ENCODE measurements at regions not wholly inside any gene's neighbourhood (a gene's known extent, or its start where the extent isn't known, plus 50 kb on each side); places are given as distances from the start of the nearest gene placed in this dataset.

GRCh38 chr6:19478992-19479391, 358.2 kb upstream of the ID4 start:
- DNase-seq, result no peak

GRCh38 chr6:19479551-19479950, 357.6 kb upstream of the ID4 start:
- DNase-seq, result no peak

- no peak for DNase-seq
Measured at GRCh38 chr6:19492636-19493405, 344.3 kb upstream of the ID4 start.

- DNase-seq, result no peak
Measured at GRCh38 chr6:19501737-19502245, 335.4 kb upstream of the ID4 start.

- DNase-seq, result no peak
Measured at GRCh38 chr6:19502301-19502700, 334.9 kb upstream of the ID4 start.

- DNase-seq, result no peak
Measured at GRCh38 chr6:19515939-19516338, 321.2 kb upstream of the ID4 start.

- DNase-seq, result no peak
Measured at GRCh38 chr6:19519941-19520340, 317.2 kb upstream of the ID4 start.

GRCh38 chr6:19524366-19525186, 312.6 kb upstream of the ID4 start:
- DNase-seq, result no peak

GRCh38 chr6:19525673-19526072, 311.5 kb upstream of the ID4 start:
- no peak for DNase-seq

- DNase-seq, result no peak
Measured at GRCh38 chr6:19530188-19530587, 307.0 kb upstream of the ID4 start.

GRCh38 chr6:19535351-19535750, 301.8 kb upstream of the ID4 start:
- no peak for DNase-seq

- DNase-seq, result no peak
Measured at GRCh38 chr6:19536838-19537237, 300.3 kb upstream of the ID4 start.

GRCh38 chr6:19538096-19538495, 299.1 kb upstream of the ID4 start:
- DNase-seq, result no peak

GRCh38 chr6:19547507-19547906, 289.7 kb upstream of the ID4 start:
- no peak for DNase-seq

GRCh38 chr6:19549109-19549508, 288.1 kb upstream of the ID4 start:
- no peak for DNase-seq

GRCh38 chr6:19550380-19550779, 286.8 kb upstream of the ID4 start:
- no peak for DNase-seq

- no peak for DNase-seq
Measured at GRCh38 chr6:19551611-19552010, 285.6 kb upstream of the ID4 start.

- DNase-seq, result no peak
Measured at GRCh38 chr6:19552076-19552475, 285.1 kb upstream of the ID4 start.

- no peak for DNase-seq
Measured at GRCh38 chr6:19552588-19552987, 284.6 kb upstream of the ID4 start.

- DNase-seq, result no peak
Measured at GRCh38 chr6:19554356-19555225, 282.6 kb upstream of the ID4 start.

GRCh38 chr6:19557191-19557590, 280.0 kb upstream of the ID4 start:
- DNase-seq, result no peak

GRCh38 chr6:19558201-19558600, 279.0 kb upstream of the ID4 start:
- DNase-seq, result no peak

GRCh38 chr6:19558934-19559333, 278.2 kb upstream of the ID4 start:
- DNase-seq, result no peak
